G401 (cell line): ENCODE measurements at regions not wholly inside any gene's neighbourhood (a gene's known extent, or its start where the extent isn't known, plus 50 kb on each side); places are given as distances from the start of the nearest gene placed in this dataset.
A peak's percentile ranks its signal among the peaks of the same experiment; 100 is the strongest.

ENCODE experiments used
- DNase-seq: peaks from one replicate; pipeline ENCODE4 v3.0.0-alpha.2; 2015; ENCODE audit warnings: low spot score
- in situ Hi-C: cut with HindIII; loops from 2 replicates; pipeline ENCODE4 v1.10.0; 2016; ENCODE audit warnings: low sequenced_read_pairs, mixed read lengths

DNA sequence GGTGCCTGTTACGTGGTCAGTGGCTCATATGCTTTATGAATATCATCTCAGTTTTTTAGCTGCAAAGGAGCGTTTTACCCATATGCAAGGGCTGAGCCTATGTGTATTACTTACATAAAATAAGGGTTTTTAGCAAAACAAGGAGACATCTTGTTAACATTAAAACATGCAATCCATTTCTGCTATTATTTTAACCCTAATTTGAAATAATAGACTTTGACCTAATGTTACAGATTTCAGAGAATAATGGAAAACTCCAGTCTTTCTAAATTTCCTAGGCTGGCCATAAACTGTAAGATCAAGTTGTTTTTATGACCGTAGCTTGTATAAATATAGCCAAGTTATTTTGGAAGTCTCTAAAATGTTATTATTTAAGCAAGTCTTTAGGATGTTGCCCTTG, 121.1 kb upstream of the SEMA6A start:
- DNase-seq, result no peak
- in situ Hi-C loops, result no loop called here

GRCh38 chr5:116686438-116686837, 111.8 kb upstream of the SEMA6A start:
- no peak for DNase-seq
- in situ Hi-C loops, result no loop called here

GRCh38 chr5:116685931-116686330, 111.3 kb upstream of the SEMA6A start:
- no peak for DNase-seq
- in situ Hi-C loops, result no loop called here

- in situ Hi-C loops, result no loop called here
Measured at GRCh38 chr5:116685069-116685468, 110.4 kb upstream of the SEMA6A start.

DNA sequence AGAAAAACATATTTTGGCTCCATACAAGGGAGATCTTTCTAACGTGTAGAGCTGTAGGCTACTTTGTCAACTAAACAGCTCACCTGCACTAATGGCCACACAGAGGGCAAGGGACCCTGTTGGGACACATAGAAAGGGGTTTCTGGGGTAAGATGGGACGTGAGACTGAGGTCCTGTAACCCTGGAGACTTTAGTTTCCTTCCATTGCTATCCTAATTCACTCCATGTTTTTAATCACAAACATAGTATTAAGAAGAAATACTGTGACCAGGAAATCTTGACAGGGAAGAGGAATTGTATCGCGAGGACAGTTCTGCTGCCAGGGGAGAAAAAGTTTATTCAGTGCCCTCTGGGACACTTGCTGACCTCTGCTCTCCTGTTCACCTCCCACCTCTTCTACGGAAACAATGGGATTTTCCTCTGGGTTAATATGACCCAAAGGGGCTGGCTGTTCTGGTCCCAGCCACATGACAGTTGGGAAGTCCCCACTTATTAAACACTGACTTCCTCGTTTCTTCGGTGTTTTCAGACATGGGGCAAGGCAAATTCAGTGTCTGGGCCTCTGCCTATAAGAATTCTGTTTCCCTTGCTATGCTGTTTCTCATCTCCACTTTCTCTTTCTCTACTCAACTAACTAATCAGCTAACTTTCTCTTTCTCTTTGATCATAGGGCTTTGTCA, 106.9 kb upstream of the SEMA6A start:
- DNase-seq, result no peak
- in situ Hi-C loops, result no loop called here

More at GRCh38 chr5:116685069-116685468, 110.4 kb upstream of the SEMA6A start:
- DNase-seq, result no peak

- in situ Hi-C loops, result no loop called here
- peak; percentile 11 for DNase-seq
Measured at GRCh38 chr5:116675626-116675910, 100.9 kb upstream of the SEMA6A start.

DNA sequence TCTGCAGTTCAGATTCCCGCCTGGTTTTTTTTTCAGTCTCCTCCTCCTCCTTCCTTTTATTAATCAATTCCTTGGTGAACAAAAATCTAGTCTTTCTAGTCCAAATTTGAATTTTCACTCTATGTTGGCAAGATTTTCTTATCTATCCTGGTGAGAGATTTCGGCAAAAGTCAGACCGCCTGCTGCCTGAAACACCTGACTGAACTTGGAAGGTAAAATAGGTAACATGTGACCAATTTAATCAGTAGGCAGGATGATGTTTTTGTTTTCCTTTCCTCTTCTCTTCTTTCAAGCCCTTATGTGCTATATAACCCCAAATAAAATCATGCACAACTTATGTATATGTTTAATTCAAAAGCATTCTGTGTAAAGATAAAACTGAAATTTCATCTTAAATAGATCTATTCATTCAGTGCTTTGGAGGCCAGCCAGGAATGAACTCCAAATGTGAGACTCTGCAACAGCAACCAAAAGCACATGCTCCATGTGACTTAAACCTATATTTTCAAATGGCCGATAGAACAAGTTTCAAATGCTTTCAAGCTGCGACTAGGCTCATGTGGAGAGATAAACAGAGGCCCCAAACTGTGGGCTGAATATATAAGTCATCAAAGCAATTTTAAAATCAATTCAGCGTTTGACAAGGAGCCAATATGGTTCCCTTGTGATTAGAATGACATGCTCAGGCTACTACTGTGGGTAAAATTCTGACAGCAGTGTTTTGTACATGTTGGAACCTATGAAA, 100.4 kb upstream of the SEMA6A start:
- in situ Hi-C loops, result no loop called here
- peak; percentile 91 for DNase-seq

GRCh38 chr5:116673453-116673852, 98.8 kb upstream of the SEMA6A start:
- in situ Hi-C loops, result no loop called here
- DNase-seq, result no peak

DNA sequence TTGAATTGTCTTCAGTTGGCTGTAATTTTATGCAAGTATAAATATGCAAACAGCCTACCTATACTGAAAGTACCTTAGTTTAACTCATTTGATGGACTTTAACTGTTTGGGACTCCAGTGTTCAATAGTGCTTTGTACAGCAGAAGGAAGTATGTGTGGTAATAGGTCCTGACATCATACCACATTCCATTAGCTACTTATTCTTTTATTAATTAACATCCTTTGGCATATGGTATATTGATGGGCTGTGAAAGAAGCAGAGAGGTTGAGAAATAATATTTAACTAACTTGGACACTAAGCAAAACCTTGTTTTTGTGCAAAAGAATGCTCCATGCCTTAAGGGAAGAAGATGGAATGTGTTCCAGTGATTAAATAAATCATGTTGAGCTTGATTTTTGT, 97.6 kb upstream of the SEMA6A start:
- in situ Hi-C loops, result no loop called here
- DNase-seq, result no peak

DNA sequence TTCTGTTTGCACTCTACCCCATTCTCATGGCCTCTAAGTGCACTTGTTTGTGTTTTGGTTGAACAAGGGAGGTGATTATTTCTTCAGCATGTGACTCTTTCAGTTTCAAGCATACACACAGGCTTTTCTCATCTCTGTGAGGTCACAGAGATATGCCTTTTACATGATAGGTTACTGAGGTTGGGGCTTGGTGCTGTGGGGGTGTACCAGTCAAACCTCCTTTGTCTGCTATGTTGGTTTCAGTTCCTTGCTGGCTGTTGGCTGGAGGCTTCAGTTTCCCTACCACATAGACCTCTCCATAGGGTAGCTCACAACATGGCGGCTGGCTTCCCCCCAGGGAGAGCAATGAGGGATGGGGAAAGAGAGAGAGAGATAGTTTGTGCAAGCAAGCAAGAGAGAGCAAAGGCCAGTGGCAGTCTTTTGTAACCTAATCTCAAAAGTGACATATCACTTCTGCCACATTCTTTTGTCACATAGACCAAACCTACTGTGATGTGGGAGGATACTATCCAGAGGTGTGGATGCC, 96.7 kb upstream of the SEMA6A start:
- in situ Hi-C loops, result no loop called here

DNA sequence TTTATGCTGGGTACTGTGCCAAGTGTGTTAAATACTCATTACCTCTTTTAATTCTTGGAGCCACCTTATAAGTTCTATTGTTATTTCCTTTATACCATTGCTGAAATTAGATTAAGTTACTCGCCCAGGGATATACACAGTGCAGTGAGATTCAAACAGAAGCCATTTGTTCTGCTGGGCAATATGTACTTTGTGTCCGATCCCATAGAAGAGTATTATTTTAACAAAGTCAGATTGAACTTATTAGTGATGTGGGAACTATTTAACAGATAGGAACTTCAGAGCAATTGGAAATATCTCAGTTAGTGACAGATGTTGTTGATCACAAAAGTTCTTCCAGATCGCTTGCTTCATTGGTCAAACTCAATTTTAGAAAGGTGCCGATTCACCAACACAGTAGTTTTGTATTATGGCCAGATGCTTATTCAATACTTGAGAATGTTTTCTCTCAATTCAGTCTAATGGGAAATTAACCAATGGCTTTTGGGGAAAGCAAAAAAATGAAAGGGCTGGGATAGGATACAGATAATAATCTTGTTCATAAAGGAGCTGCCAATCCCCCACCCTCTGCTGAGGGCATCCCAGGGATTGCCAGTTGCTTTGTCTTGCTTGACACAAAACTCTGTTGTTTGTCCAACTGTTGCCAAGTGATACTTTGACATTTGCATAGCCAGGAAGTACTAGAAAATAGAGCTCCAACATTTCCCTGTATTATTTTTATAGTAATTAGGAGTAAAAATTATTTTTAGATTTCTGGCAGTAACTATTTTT, 94.8 kb upstream of the SEMA6A start:
- no peak for DNase-seq
- in situ Hi-C loops, result no loop called here

More for the DNA sequence above, 96.7 kb upstream of the SEMA6A start:
- no peak for DNase-seq

GRCh38 chr5:116668390-116668789, 93.8 kb upstream of the SEMA6A start:
- DNase-seq, result no peak
- in situ Hi-C loops, result no loop called here

DNA sequence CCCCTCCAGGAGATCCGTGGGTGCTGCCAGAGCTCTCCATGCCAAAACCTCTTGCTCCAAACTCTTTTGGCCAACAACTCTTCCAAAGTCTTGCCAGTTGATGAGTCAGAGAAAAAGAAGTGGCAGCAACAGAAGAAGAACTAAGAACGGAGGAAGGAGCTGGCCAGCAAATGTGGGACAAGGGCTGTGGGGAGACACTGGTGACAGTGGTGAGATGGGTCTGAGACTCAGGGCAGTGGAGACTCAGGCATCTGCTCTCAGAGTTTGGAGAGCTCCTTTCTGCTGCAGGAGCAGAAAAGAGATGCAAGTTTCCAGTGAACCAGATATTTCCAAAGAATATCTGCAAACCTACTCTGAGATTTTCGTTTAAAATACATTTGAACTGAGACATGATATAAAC, 92.3 kb upstream of the SEMA6A start:
- in situ Hi-C loops, result no loop called here
- DNase-seq, result no peak

DNA sequence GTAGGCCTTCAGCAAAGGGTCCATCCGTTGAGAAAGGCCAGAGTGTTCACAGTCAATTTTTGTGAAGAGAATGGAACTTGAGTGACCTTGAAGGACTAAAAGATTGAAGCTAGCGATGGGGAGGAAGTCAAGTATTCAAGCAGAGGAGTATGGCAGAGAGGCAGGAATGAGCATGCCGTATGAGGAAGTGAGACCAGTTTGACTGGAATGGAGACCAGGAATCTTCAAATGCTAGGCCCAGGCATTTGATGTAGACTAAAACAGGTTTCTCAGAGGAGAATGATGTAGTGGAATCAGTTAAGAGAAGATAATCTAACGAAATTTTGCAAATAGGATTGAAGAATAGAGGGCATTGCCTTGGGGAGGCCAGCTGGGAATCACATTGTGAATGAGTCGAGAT, 90.4 kb upstream of the SEMA6A start:
- no peak for DNase-seq
- in situ Hi-C loops, result no loop called here

DNA sequence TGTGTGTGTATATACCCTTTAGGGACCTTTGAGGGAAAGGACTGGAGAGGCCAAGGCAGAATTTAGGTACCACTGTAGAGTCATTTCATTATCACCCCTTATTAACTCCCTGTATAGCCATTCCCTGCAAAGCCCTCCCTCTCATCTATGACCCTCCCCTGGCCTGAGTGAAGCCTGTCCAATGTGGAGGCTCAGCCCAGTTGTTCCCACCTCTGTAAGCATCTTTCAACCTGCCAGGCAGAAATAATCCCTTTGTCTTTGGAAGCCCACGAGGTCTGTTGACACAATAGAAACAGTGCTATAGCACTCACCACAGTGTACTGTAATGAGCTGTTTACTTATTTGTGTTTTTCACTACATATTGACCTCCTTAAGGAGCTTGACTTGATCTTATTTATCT, 88.5 kb upstream of the SEMA6A start:
- in situ Hi-C loops, result no loop called here
- no peak for DNase-seq

GRCh38 chr5:116661419-116661818, 86.8 kb upstream of the SEMA6A start:
- in situ Hi-C loops, result no loop called here
- DNase-seq, result no peak

- no peak for DNase-seq
- in situ Hi-C loops, result no loop called here
Measured at GRCh38 chr5:116660929-116661328, 86.3 kb upstream of the SEMA6A start.

- in situ Hi-C loops, result no loop called here
Measured at GRCh38 chr5:116658830-116659229, 84.2 kb upstream of the SEMA6A start.

DNA sequence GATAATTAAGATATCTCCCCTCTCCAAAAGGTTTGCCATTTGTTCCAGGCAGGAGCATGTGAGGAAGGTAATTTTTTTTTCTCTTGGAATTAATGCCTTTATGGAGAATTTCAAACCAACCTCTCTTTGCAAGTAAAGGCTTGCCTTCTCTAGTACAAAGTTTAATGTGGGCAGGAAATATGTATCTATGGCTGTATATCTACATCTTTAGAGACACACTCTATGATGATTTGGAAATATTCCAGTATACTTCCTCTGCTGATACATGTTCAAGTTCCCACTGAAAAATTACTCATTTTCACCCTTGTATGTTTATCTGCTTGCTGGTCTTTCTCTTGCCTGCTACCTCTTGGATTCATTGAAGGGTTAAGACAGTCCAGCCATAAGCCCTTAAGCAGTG, 83.5 kb upstream of the SEMA6A start:
- DNase-seq, result no peak
- in situ Hi-C loops, result no loop called here

More at GRCh38 chr5:116658830-116659229, 84.2 kb upstream of the SEMA6A start:
- DNase-seq, result no peak

- in situ Hi-C loops, result no loop called here
Measured at GRCh38 chr5:116655431-116655830, 80.8 kb upstream of the SEMA6A start.

More at GRCh38 chr5:116655431-116655830, 80.8 kb upstream of the SEMA6A start:
- DNase-seq, result no peak
